Astrocyte of the cerebellum (primary cell): ENCODE measurements at regions not wholly inside any gene's neighbourhood (a gene's known extent, or its start where the extent isn't known, plus 50 kb on each side); places are given as distances from the start of the nearest gene placed in this dataset.
A peak's percentile ranks its signal among the peaks of the same experiment; 100 is the strongest.
"Not testable (repeated sequence)": the region's sequence is repeated elsewhere in the genome, so short reads cannot be mapped to it uniquely, and the experiment has no call there.

ENCODE experiments used
- DNase-seq: peaks from one replicate; pipeline ENCODE4 v3.0.0-alpha.2; 2011; ENCODE audit warnings: low read depth
- H3K4me3 ChIP-seq: 2 replicates; pipeline ENCODE4 v1.5.1; 2011; ENCODE audit warnings: mild to moderate bottlenecking, low read depth, low read length, moderate library complexity
- in situ Hi-C: cut with HindIII; loops from 2 replicates; pipeline ENCODE4 v1.10.0; 2017; ENCODE audit warnings: low sequenced_read_pairs
- TF ChIP-seq, protein P1 (sequence below): IDR thresholded peaks from 2 replicates; pipeline ENCODE4 v1.5.1; 2012; ENCODE audit warnings: low read length, low read depth, moderate library complexity, mild to moderate bottlenecking; ENCODE audit errors: missing control alignments

DNA sequence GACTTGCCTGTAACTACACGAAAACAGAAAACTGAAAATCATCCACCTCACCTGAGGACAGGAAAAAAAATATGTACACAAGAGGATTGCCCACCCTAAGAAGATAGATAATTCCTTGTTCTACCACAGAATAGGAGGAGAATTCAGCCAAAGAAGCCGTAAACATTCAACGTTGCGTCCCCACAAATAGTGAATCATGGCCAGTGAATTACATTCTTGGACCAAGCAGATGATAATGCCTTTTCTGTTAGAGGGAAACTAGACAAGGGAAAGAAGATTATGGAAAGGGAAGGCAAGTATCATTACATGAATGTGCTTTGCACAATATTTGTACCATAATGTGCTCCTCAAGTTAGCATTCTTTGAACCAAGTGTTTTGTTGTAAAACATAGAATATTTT, 95.5 kb upstream of the C1QTNF7 start:
- H3K4me3 ChIP-seq, result no peak overlapping the region
- TF ChIP-seq, protein P1, sequence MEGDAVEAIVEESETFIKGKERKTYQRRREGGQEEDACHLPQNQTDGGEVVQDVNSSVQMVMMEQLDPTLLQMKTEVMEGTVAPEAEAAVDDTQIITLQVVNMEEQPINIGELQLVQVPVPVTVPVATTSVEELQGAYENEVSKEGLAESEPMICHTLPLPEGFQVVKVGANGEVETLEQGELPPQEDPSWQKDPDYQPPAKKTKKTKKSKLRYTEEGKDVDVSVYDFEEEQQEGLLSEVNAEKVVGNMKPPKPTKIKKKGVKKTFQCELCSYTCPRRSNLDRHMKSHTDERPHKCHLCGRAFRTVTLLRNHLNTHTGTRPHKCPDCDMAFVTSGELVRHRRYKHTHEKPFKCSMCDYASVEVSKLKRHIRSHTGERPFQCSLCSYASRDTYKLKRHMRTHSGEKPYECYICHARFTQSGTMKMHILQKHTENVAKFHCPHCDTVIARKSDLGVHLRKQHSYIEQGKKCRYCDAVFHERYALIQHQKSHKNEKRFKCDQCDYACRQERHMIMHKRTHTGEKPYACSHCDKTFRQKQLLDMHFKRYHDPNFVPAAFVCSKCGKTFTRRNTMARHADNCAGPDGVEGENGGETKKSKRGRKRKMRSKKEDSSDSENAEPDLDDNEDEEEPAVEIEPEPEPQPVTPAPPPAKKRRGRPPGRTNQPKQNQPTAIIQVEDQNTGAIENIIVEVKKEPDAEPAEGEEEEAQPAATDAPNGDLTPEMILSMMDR, result no peak
- in situ Hi-C loops, result no loop called here
- no peak for DNase-seq

DNA sequence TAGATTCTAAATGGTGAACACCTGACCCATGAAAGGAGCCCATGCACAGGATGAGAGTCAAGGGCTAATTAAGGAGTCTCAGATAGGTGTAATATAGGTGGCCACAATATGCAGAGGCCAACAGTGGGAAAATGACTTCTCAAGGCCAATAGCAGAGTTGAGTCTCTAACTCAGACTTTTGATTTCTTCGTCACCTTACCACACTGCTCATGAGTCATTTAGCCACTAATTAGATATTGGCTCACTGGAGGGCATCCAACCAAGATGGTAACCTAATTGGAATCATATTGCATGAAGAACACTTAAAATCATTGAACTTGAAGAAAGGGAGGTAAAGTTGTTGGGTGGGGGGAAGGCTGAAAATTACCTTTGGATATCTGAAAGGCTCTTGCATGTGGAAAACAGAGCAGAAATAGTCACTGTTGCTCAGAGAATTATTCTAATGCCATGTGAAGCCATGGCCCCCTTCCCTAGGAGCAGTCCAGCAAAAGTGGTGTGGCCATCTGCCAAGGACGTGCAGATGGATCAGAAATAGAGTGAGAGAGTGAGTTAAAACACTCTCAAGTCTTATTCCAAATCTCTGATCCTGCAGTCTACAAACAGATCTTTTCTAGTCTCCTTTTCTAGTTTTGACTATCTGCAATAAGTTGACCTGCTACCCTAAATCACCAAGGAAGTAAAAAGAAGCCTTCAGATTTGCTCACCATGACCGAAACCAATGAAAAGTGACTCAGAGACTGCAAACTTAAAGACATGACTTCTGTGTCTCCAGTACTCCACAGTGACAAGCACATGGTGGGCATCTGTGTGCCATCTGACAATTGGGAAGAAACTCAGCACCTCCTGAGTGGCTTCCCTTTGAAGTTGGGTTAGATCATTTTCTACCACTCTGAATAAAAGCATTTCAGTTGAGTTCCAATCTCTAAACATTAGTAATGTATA, 93.9 kb upstream of the C1QTNF7 start:
- peak; percentile 47 for DNase-seq
- no peak overlapping the region for H3K4me3 ChIP-seq
- TF ChIP-seq, protein P1, result no peak
- in situ Hi-C loops, result no loop called here

DNA sequence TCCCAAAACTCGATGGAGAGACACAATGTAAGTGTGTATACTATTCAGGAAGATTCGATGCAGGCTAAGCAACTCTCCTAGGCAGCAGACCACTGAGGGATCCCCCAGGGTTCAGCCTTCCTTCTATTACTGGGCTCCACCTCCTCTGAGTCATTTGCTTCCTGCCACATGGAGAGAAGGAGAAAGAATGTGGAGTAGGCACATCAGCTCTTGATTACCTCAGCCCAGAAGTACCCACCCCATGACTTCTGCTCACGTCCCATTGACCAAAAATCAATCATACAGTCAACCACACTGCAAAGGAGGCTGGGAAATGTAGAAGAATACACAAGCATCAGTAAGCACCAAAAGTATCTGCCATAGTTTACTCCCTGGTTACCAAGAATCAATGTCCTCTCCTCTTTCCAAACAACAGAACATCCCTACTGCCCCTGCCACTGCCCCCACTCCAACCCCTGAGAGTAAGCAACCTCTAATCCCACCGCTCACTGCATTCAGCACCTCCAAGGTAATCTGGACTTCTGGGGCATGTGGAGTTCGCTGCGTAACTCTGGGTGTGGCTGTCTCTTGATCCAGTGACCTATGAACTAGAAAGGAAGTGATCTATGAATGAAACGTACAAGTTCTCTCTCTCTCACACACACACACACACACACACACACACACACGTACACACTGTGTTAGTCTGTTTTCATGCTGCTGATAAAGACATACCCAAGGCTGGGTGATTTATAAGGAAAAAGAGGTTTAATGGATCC, 91.2 kb upstream of the C1QTNF7 start:
- in situ Hi-C loops, result no loop called here
- TF ChIP-seq, protein P1, result no peak
- DNase-seq, result peak; percentile 69
- H3K4me3 ChIP-seq, result no peak overlapping the region

DNA sequence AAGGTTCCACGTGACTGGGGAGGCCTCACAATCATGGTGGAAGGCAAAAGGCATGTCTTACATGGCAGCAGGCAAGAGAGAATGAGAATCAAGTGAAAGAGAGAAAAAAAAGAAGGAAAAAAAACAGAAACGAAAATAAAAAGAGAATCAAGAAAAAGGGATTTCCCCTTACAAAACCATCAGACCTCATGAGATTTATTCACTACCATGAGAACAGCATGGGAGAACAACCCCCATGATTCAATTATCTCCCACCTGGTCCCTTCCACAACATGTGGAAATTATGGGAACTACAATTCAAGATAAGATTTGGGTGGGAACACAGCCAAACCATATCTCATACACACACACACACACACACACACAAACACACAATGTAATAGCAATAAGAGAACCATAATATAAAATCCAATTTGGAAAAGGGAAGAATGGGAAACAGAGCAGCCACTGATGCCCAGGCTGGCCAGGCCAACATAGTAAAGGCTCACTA, 90.6 kb upstream of the C1QTNF7 start:
- DNase-seq, H3K4me3 ChIP-seq, in situ Hi-C loops: not testable (repeated sequence)

GRCh38 chr4:15339737-15340136, 88.1 kb upstream of the C1QTNF7 start:
- in situ Hi-C loops, result no loop called here
- DNase-seq, result no peak
- TF ChIP-seq, protein P1, result no peak
- H3K4me3 ChIP-seq, result no peak overlapping the region

- in situ Hi-C loops, result no loop called here
- H3K4me3 ChIP-seq, result no peak overlapping the region
- DNase-seq, result no peak
- TF ChIP-seq, protein P1, result no peak
These were observed 87.5 kb upstream of the C1QTNF7 start for GRCh38 chr4:15340332-15340731.
